ENCODE measurements at regions not wholly inside any gene's neighbourhood (a gene's known extent, or its start where the extent isn't known, plus 50 kb on each side); places are given as distances from the start of the nearest gene placed in this dataset.

- TF ChIP-seq CTCF (conservative IDR thresholded peaks at IDR 0.05; ENCODE audit: low read depth, low read length) (no peak), EZH2phosphoT487 (IDR thresholded peaks at IDR 0.05; ENCODE audit: borderline replicate concordance, low read length) (no peak)
Measured at GRCh38 chr4:32172086-32172485, 1451.9 kb downstream of the PCDH7 start.
